WERI-Rb-1 (cell line): ENCODE measurements at regions not wholly inside any gene's neighbourhood (a gene's known extent, or its start where the extent isn't known, plus 50 kb on each side); places are given as distances from the start of the nearest gene placed in this dataset.
"Not testable (repeated sequence)": the region's sequence is repeated elsewhere in the genome, so short reads cannot be mapped to it uniquely, and the experiment has no call there.

Source experiments
- DNase-seq: peaks from one replicate; pipeline ENCODE4 v3.0.0-alpha.2; 2020
- H3K27ac ChIP-seq: fragments of 250-450 bp; sonication (Bioruptor Pico); 2 replicates; pipeline ENCODE4 v1.5.1; 2020; ENCODE audit warnings: mild to moderate bottlenecking, moderate library complexity
- H3K27me3 ChIP-seq: fragments of 250-450 bp; sonication (Bioruptor Pico); 2 replicates; pipeline ENCODE4 v1.5.1; 2021; ENCODE audit warnings: mild to moderate bottlenecking, low read depth, moderate library complexity; ENCODE audit not compliant: insufficient read depth, severe bottlenecking
- H3K36me3 ChIP-seq: fragments of 250-450 bp; sonication (Bioruptor Pico); 2 replicates; pipeline ENCODE4 v1.5.1; 2020; ENCODE audit warnings: mild to moderate bottlenecking, moderate library complexity
- H3K4me3 ChIP-seq: 2 replicates; pipeline ENCODE4 v1.5.1; 2011; ENCODE audit warnings: low read depth, mild to moderate bottlenecking, control low read depth, low read length
- H3K9me3 ChIP-seq: fragments of 250-450 bp; sonication (Bioruptor Pico); 2 replicates; pipeline ENCODE4 v1.5.1; 2021; ENCODE audit warnings: mild to moderate bottlenecking, moderate library complexity; ENCODE audit not compliant: severe bottlenecking
- TF ChIP-seq, protein P1 (sequence below): IDR thresholded peaks from 2 replicates; pipeline ENCODE4 v1.5.1; 2011; ENCODE audit warnings: low read depth, mild to moderate bottlenecking, control low read depth, inconsistent platforms, low read length

DNA sequence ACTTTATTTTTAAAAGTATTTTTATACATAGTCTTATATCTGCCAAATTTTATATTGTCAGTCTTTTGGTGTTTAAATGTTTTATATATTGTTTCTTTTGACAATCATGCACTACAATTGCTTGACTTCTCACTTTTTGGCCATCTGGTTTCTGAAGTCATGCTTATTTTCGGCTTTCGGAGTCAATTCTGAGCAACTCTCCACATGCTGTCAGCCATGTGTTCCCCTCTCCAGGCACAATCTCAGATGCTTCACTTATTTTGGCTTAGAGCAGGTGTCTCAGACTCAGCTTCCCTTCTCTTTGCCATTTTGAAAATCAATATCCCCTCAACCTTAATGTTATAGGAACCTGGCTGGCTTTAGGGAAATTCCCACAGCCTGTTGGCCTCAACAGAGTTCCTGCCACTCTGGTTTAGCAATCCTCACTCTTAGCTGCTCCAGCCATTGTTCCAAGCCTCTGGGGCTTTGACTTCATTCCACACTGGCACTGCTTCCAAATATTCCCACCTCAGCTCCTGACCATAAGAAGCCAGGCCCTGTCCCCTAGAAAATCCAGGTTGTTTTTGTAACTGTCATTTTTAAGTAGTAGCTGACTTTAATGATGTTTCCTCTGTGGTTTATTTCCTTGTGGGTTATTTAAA is 125.5 kb upstream of the FAR2 start:
- Histone ChIP-seq H3K27ac (no peak overlapping the region), H3K4me3 (no peak overlapping the region), H3K9me3 (no peaks in the 10 kb centered on the region), H3K36me3 (no peaks in the 10 kb centered on the region), H3K27me3 (no peaks in the 10 kb centered on the region)
- no peak for DNase-seq
- TF ChIP-seq, protein P1, sequence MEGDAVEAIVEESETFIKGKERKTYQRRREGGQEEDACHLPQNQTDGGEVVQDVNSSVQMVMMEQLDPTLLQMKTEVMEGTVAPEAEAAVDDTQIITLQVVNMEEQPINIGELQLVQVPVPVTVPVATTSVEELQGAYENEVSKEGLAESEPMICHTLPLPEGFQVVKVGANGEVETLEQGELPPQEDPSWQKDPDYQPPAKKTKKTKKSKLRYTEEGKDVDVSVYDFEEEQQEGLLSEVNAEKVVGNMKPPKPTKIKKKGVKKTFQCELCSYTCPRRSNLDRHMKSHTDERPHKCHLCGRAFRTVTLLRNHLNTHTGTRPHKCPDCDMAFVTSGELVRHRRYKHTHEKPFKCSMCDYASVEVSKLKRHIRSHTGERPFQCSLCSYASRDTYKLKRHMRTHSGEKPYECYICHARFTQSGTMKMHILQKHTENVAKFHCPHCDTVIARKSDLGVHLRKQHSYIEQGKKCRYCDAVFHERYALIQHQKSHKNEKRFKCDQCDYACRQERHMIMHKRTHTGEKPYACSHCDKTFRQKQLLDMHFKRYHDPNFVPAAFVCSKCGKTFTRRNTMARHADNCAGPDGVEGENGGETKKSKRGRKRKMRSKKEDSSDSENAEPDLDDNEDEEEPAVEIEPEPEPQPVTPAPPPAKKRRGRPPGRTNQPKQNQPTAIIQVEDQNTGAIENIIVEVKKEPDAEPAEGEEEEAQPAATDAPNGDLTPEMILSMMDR, result no peak

DNA sequence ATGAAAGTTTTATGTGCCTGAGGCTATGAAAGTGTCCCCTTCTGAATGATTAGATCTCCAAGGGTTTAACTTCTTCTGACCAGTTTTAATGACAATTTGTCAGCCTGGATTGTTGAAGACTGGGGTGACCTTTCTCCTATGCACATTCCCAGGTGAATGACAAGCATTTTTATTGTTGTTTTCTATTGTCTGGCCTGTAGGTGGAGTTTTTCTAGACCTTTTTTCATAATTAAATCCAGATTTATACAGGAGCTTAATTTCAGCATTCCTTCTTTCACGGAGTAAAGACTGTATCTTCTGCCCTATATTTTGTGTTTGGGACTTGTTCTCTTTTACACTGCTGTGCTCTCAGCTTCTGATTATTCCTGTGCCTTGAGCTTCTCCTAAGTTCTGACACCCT is 125.0 kb upstream of the FAR2 start:
- Histone ChIP-seq H3K27me3 (no peaks in the 10 kb centered on the region), H3K9me3 (no peaks in the 10 kb centered on the region), H3K36me3 (no peaks in the 10 kb centered on the region), H3K27ac (no peak overlapping the region), H3K4me3 (no peak overlapping the region)
- DNase-seq, result no peak
- TF ChIP-seq, protein P1, result no peak

DNA sequence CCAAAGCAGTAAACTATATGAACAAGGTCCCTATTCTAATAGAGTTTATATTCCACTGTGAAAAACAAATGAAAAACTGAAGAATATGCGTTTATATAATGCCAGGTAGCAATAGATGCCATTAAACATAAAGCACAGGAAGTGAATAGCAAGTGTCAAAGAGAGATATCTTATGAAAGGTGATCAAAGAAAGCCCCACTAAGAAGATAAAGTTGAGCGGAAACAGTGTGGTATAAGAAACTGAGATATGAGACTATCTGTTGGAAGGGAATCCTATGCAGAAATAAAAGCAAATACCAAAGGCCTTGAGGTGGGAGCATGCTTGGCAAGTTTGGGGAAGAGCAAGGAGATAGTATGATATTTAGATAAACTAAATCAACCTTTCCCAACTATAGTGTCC is 123.1 kb upstream of the FAR2 start:
- TF ChIP-seq, protein P1, result no peak
- Histone ChIP-seq H3K9me3 (no peaks in the 10 kb centered on the region), H3K27ac (no peak overlapping the region), H3K4me3 (no peak overlapping the region), H3K36me3 (no peaks in the 10 kb centered on the region), H3K27me3 (no peaks in the 10 kb centered on the region)
- no peak for DNase-seq

DNA sequence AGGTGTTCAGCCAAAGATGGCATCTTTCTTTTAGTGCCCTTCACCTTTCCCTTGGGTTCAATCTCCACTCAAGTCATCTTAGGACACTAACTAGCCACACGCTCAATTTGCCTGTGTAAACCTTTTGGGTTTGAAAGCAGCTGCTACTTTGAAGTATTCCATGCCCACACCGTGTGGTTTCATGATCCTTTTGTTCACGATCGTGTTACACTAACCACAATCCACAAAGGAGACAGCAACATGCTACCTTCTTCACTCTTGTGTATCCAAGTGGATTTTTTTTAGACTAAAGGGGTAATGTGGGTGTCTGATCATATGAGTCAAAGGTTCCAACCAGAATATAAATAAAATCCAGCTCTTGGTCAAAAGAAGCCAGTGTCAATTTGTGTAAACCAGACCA is 122.7 kb upstream of the FAR2 start:
- TF ChIP-seq, protein P1, result no peak
- no peaks in the 10 kb centered on the region for H3K36me3 ChIP-seq
- H3K4me3 ChIP-seq, result no peak overlapping the region
- H3K9me3 ChIP-seq, result no peaks in the 10 kb centered on the region
- no peak overlapping the region for H3K27ac ChIP-seq
- DNase-seq, result no peak
- H3K27me3 ChIP-seq, result no peaks in the 10 kb centered on the region

DNA sequence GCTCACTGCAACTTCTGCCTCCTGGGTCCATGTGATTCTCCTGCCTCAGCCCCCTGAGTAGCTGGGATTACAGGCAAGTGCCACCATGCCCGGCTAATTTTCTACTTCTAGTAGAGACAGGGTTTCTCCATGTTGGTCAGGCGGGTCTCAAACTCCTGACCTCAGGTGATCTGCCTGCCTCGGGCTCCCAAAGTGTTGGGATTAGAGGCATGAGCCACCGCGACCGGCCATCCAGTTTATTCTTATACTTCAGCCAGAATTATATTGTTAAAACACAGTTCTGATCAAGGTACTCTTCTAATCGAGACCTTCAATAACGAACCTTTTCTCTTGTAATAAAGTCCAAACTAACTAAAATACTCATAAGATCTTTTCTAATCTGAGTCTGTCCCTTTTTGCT is 119.6 kb upstream of the FAR2 start:
- not testable (repeated sequence) for H3K36me3 ChIP-seq, H3K27ac ChIP-seq, DNase-seq, H3K9me3 ChIP-seq, H3K4me3 ChIP-seq, H3K27me3 ChIP-seq

DNA sequence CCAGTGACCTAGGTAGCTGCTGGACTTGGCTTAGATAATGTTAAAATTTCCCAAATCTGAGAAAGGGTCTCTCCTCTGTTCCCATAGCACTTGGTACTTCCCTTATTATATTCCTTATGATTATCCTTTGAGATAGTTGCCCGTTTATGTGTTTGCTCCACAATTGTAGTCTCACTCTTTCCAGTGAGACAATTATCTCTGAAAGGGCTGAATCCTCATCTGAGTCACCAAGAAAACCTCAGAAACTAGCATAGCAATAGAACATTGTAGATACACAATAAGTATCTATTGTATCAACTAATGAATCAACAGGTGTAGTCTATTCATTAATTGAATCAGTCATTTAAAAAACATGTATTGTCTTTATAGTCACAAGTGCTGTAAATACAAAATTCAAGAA is 119.1 kb upstream of the FAR2 start:
- TF ChIP-seq, protein P1, result no peak
- no peaks in the 10 kb centered on the region for H3K27me3 ChIP-seq
- H3K36me3 ChIP-seq, result no peaks in the 10 kb centered on the region
- no peak overlapping the region for H3K27ac ChIP-seq
- no peak overlapping the region for H3K4me3 ChIP-seq
- no peaks in the 10 kb centered on the region for H3K9me3 ChIP-seq
- DNase-seq, result no peak
